Skin epidermis (tissue), 12 donors: ENCODE measurements at regions not wholly inside any gene's neighbourhood (a gene's known extent, or its start where the extent isn't known, plus 50 kb on each side); places are given as distances from the start of the nearest gene placed in this dataset.

Experiments
- H3K27ac ChIP-seq, 21 experiments: fragments of 200-600 bp; sonication (generic) in 11 of 21; one replicate each; pipeline ENCODE4 v1.5.0; 2020; ENCODE audit warnings: mild to moderate bottlenecking in 3 of 21, inconsistent platforms in 2 of 21, moderate library complexity in 2 of 21
- H3K4me3 ChIP-seq, 7 experiments: fragments of 200-600 bp; sonication (generic) in 2 of 7; one replicate each; pipeline ENCODE4 v1.5.0; 2020; ENCODE audit warnings: inconsistent platforms in 2 of 7, mild to moderate bottlenecking in 2 of 7, moderate library complexity in 1 of 7

DNA sequence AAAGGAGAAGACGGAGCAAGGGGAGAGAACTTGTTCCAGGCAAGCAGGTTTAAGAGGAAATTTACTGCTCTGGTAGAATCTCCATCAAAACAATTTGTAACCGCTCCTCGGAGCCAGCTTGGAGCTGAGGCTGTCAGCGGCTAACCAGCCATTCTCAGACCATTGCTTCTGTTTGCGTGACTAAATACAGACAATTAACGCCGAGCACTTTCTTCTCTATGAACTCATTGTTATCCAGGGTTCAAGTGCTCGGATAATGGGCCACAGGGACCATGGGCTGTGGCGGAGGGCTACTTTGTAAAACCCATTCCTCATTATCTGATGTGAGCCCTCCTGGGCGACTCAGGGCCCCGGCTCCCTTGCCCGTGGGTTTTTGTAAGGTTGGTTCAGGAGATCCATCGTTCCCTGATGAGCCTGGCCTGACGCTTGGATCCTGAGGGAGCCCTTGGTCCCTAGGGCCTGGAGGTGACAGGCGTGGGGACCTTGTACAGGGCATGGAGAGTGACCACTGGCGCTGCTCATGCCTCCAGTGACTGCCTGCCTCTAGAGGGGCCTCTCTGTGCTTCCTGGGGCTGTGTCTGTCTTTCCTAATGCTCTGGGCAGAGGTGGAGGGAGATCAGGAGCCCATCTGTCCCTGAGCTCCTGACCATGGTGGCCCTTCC, 61.5 kb upstream of the ZNF536 start:
- Histone ChIP-seq H3K4me3 (no peak overlapping the region), H3K27ac (no peak overlapping the region)

GRCh38 chr19:30311911-30312310, 60.3 kb upstream of the ZNF536 start:
- no peak overlapping the region for H3K4me3 ChIP-seq
- no peak overlapping the region for H3K27ac ChIP-seq

DNA sequence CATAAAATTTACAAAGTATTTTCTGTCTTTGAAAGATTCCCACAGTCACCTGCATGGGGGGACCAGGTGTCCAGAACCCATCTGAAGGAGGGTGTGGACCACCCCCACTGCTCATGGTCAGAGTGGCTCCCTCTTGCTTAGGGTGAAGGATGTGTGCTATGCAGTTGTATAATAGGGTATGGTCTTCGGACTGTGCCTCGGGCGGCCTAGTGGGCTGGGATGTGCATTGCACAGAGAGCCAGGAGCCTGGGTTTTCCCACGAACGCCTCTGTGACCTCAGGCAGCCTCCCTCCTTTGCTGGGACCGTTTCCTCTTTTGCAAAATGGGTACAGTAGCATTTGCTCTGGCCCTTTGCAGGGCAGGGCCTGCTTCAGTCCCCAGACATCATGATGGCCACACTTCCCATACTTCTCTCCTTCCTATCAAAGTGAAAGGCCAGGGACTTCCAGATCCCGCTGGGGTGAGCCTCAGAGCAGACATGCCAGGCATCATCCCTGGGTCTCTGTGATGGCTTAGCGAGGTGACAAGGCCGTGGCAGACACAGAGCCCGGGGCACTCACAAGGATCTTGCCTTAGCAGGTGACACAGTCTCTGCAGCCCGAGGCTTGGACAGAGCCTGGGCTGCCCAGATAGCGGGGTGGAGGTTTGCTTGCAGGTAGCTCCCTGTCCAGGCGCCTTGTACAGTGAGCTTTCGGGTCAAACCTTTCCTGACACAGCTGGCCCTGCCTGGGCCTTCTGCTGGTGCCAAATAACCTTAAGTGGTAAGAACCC, 59.4 kb upstream of the ZNF536 start:
- H3K4me3 ChIP-seq, result no peak overlapping the region
- H3K27ac ChIP-seq, result no peak overlapping the region

- H3K4me3 ChIP-seq, result no peak overlapping the region
- no peak overlapping the region for H3K27ac ChIP-seq
These were observed 58.8 kb upstream of the ZNF536 start for GRCh38 chr19:30313353-30313750.

- H3K4me3 ChIP-seq, result no peak overlapping the region
- H3K27ac ChIP-seq, result no peak overlapping the region
These were observed 58.0 kb upstream of the ZNF536 start for GRCh38 chr19:30314056-30314804.

DNA sequence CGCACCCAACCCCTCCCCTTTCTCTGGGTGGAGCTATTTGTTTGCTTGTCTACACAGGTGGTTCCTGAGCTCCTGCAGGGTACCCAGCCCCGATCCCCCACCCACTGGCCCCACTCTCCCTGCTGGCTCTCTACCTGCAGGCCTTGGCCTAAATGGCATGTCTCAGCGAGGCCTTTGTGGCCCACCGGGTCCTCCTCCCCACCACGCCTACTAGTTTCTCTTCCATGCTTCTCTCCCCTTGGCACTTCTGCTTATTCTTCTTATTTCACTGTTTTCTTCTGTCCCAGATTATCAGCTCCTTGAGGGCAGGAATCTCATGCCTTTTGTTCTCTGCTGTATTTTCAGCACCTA, 57.4 kb upstream of the ZNF536 start:
- Histone ChIP-seq H3K27ac (no peak overlapping the region), H3K4me3 (no peak overlapping the region)

- no peak overlapping the region for H3K27ac ChIP-seq
- no peak overlapping the region for H3K4me3 ChIP-seq
These were observed 57.0 kb upstream of the ZNF536 start for GRCh38 chr19:30315159-30315558.

DNA sequence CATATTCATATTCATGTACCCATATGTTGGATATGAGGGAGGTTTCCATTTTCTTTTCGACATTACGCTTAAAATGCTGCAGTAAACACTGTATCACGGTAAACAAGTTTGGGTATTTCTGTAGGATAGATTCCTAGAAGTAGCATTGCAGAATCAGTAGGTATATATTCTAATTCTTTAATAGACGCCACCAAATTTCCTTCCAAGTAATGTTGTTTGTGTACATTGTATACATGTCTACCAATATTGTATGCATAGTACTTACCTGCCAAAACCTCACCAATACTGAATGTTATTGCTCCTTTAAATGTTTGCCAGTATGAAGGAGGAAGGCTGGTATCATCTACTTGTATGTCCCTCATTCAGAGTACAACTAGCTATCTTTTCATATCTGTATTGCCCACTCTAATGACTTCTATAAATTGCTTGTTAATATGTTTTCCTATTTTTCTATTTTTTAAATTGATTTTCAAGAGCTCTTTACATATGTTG, 56.1 kb upstream of the ZNF536 start:
- H3K27ac ChIP-seq, result no peak overlapping the region
- H3K4me3 ChIP-seq, result no peak overlapping the region

GRCh38 chr19:30316560-30317106, 55.6 kb upstream of the ZNF536 start:
- Histone ChIP-seq H3K27ac (no peak overlapping the region), H3K4me3 (no peak overlapping the region)

DNA sequence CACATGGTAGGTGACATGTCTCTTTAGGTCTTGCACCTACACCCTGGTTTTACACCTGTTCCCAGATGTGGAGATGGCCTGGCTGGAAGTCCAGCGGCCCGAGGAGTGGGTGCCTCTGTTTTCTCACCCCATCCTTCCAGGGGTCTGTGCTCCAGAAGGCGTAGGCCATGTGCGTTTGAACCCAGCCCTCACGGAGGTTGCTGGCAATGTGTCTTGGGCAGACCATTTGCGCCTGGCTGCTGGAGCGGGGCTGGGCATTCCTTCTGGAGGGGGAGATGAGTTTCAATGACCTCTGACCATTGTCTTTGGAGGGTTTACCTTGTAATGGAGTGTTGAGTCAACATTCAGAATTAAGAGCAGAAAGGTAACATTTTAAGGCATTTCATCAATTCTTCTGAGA, 54.8 kb upstream of the ZNF536 start:
- no peak overlapping the region for H3K4me3 ChIP-seq
- no peak overlapping the region for H3K27ac ChIP-seq

DNA sequence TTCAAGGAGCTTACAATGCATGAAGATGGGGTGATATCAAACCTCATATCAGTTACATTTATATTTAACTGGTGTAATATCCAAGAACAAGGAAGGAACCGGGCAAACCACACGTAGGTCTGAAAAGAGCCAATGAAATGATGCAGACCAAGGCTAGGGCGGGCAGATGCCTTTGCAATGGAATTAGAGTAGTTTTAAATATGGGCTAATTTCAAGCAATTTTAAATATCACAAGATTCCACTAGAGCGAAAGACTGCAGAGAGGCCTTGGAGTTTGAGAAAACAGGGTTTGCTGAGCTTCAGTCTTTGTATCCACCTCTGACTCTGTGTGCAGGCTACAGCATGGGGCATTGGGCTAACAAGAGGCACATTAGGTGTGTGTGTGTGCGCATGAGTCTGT, 53.9 kb upstream of the ZNF536 start:
- Histone ChIP-seq H3K27ac (no peak overlapping the region), H3K4me3 (no peak overlapping the region)

DNA sequence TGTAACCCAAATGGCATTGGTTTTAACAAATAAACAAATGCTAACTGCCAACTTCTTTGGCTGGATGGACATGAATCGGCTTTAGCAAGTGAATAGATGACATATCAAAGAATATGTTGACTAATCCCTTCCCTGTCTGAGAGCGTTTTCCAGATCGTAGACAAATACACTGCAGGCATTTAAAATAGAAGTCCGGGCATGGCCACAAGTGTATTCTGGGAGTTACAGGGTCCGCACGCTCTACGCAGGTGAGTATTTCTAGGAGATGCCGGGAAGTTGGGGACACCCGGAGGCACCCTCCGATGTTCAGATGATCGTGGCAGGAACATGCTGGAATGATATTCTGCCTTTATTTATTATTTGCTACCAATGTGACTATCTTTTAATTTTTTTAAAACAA, 53.2 kb upstream of the ZNF536 start:
- no peak overlapping the region for H3K27ac ChIP-seq
- H3K4me3 ChIP-seq, result no peak overlapping the region

- Histone ChIP-seq H3K27ac (no peak overlapping the region), H3K4me3 (no peak overlapping the region)
These were observed 52.8 kb upstream of the ZNF536 start for GRCh38 chr19:30319411-30319810.

DNA sequence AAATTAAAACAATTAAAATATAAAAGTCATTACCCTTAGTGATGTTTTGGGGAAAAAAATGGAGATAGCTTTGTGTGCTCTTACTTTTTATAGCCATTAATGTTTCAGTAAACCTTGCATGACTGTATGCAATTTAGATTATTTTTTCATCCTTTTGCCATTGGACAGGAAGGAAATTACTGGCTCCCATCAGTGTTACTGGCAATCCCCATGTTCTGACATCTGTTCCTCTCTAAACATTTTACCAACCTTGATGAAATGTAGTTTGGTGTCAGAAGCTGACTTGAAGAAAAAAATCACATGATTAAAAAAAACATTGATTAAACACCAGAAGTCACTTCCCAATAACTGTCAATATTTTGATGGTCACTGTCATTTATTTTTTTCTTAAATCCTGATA, 52.3 kb upstream of the ZNF536 start:
- Histone ChIP-seq H3K27ac (no peak overlapping the region), H3K4me3 (no peak overlapping the region)

DNA sequence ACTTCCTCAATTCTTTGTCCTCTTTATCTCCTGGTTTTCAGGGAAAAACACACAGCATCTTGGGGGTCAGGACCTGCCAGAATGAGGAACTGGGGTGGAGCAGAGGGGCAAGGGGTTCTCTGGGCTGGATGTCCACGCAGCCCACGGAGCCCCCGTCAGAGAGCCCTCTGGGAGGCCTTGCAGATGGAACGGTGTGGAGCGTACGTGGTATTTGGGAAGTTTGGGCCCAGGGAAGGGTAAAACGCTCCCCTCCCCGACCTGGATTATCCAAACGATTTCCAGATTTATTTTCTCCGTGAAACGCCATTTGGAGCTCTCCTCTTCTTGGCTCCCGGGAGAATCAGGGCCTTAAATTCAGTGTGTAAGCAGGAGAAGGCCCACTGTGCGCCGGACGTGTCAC, 51.7 kb upstream of the ZNF536 start:
- no peak overlapping the region for H3K27ac ChIP-seq

DNA sequence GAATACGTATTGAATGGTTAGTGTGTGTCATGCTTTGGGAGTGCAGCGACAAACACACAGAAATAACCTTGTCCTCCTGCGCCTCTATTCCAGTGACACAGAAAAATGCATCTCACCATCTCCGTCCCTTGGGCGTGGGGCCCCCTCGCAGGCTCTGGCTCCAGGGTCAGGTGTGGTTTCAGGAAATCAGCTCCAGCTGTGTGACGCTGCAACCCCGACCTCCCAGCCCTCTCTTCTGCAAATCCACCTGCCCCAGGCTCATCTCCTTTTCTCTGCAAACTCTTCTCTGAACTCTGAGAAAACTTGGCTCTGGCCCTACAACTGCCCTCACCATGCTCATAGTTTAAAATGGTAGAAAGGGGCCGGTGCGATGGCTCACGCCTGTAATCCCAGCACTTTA, 51.3 kb upstream of the ZNF536 start:
- H3K27ac ChIP-seq, result no peak overlapping the region
- no peak overlapping the region for H3K4me3 ChIP-seq

More for the DNA sequence above, 51.7 kb upstream of the ZNF536 start:
- no peak overlapping the region for H3K4me3 ChIP-seq
